Heart right ventricle (tissue), 16 donors: ENCODE measurements at regions not wholly inside any gene's neighbourhood (a gene's known extent, or its start where the extent isn't known, plus 50 kb on each side); places are given as distances from the start of the nearest gene placed in this dataset.

Source experiments
- ATAC-seq, 8 donors: fragments of 200-7000 bp; cut with Tn5 transposase; one replicate each; pipeline ENCODE4 v1.9.1; 2020; ENCODE audit warnings: mild to moderate bottlenecking in 8 of 8, moderate library complexity in 8 of 8, moderate number of reproducible peaks in 1 of 8
- DNase-seq, 2 donors: peaks; one replicate each; pipeline ENCODE4 v3.0.0-alpha.2; 2020
- H3K27ac ChIP-seq, 10 donors: fragments of 200-600 bp; sonication (generic) in 2 of 10; one replicate each; pipeline versions ENCODE4 v1.5.0 to v1.8.0; 2020 to 2022; ENCODE audit warnings: mild to moderate bottlenecking in 3 of 10
- H3K27me3 ChIP-seq, 7 donors: fragments of 200-600 bp; one replicate each; pipeline ENCODE4 v1.8.0; 2021 to 2022; ENCODE audit warnings: mild to moderate bottlenecking in 2 of 7
- H3K36me3 ChIP-seq, 9 donors: fragments of 200-600 bp; sonication (generic) in 1 of 9; one replicate each; pipeline versions ENCODE4 v1.5.0 to v1.8.0; 2020 to 2022; ENCODE audit warnings: mild to moderate bottlenecking in 2 of 9
- H3K4me1 ChIP-seq, 9 donors: fragments of 200-600 bp; sonication (generic) in 1 of 9; one replicate each; pipeline versions ENCODE4 v1.5.0 to v1.8.0; 2020 to 2022; ENCODE audit warnings: mild to moderate bottlenecking in 4 of 9
- H3K4me3 ChIP-seq, 10 donors: fragments of 200-600 bp; sonication (generic) in 2 of 10; one replicate each; pipeline versions ENCODE4 v1.5.0 to v1.8.0; 2020 to 2022; ENCODE audit warnings: mild to moderate bottlenecking in 7 of 10, moderate library complexity in 2 of 10
- H3K9me3 ChIP-seq, 11 donors: fragments of 200-600 bp in 10 of 11; sonication (generic) in 2 of 11; one replicate each; pipeline versions ENCODE4 v1.5.0 to v1.8.0; 2013 to 2022; ENCODE audit warnings: mild to moderate bottlenecking in 2 of 11, control low read depth in 1 of 11, moderate library complexity in 1 of 11
- WGBS, 2 donors: extraction: QIAGEN DNeasy Blood & Tissue Kit; methylation state at CpG; one replicate each; pipeline ENCODE4 v1.1.7; 2013; ENCODE audit warnings: inconsistent platforms in 1 of 2; 5-methylcytosine and 5-hydroxymethylcytosine counted together
- intact Hi-C, 10 donors: fragments of 100-400 bp; cut with DNase I; formaldehyde crosslinking; loops; one replicate each; pipeline versions ENCODE4 v1.11.1 to v1.14.2; 2022
- TF ChIP-seq, protein P1 (sequence below), 9 donors: fragments of 200-600 bp; sonication (generic) in 2 of 9; IDR thresholded peaks; one replicate each; pipeline versions ENCODE4 v1.5.0 to v1.8.0; 2021 to 2022; ENCODE audit warnings: antibody characterized with exemption in 9 of 9, mild to moderate bottlenecking in 5 of 9, moderate library complexity in 1 of 9
- donor health status: Arrhythmogenic right ventricular cardiomyopathy.
- donor health status: ischemic (EF 13 %, LVEDD 7.1; RV severe dilation, severe dysfunction).
- donor health status: healthy with polysubstance abuse.
- donor health status: DM: no; HTN: yes; CAD: no.
- donor health status: DM: no; HTN: no; CAD: no.
- donor health status: ischemic (EF 25% LVEDD 6.9; RV normal size, moderate dysfunction).
- donor health status: ischemic (EF 25% LVEDD 5.7; RV mildly dilated, moderate dysfunction).
- donor health status: healthy.
- donor health status: DM: yes; HTN: yes; CAD: no.
- donor health status: Ischemic cardiomyopathy.
- donor health status: ischemic (EF 35%, LVEDD 5.7; RV mildly dilated, moderate dysfunction).
- donor health status: nonischemic (EF 11% LVEDD 7.7; RV severe dilation, severe dysfunction).
- donor health status: DM: yes; HTN: yes; CAD: no.
- donor health status: PGD.
- donor health status: ischemic (EF 29% LVEDD 5.4; RV normal size, mild dysfunction).
- donor health status: nonischemic (EF 23%, LVEDD 6.1; RV moderate dilation, normal function).

DNA sequence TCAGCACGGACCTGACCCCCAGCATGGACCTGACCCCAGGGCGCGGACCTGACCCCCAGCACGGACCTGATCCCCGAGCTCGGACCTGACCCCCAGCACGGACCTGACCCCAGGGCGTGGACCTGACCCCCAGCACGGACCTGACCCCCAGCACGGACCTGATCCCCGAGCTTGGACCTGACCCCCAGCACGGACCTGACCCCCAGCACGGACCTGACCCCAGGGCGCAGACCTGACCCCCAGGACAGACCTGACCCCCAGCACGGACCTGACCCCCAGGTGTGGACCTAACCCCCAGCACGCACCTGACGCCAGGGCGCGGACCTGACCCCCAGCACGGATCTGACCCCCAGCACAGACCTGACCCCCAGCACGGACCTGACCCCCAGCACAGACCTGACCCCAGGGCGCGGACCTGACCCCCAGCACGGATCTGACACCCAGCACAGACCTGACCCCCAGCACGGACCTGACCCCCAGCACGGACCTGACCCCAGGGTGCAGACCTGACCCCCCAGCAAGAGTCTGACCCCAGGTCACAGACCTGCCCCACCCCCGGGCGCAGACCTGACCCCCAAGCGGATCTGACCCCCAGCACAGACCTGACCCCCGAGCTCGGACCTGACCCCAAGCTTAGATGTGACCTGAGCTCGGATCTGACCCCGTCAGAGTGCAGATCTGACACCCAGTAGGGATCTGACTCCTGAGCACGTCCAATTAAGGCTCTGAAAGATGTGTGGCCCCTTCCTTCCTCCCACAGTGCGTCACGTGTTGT lies 98.7 kb downstream of the C16orf95 start:
- DNase-seq (no peak), ATAC-seq (no peak)
- TF ChIP-seq, protein P1, sequence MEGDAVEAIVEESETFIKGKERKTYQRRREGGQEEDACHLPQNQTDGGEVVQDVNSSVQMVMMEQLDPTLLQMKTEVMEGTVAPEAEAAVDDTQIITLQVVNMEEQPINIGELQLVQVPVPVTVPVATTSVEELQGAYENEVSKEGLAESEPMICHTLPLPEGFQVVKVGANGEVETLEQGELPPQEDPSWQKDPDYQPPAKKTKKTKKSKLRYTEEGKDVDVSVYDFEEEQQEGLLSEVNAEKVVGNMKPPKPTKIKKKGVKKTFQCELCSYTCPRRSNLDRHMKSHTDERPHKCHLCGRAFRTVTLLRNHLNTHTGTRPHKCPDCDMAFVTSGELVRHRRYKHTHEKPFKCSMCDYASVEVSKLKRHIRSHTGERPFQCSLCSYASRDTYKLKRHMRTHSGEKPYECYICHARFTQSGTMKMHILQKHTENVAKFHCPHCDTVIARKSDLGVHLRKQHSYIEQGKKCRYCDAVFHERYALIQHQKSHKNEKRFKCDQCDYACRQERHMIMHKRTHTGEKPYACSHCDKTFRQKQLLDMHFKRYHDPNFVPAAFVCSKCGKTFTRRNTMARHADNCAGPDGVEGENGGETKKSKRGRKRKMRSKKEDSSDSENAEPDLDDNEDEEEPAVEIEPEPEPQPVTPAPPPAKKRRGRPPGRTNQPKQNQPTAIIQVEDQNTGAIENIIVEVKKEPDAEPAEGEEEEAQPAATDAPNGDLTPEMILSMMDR (IDR thresholded peaks at IDR 0.05) = no peak
- Histone ChIP-seq H3K4me1 (no peaks in the 10 kb centered on the region), H3K36me3 (no peaks in the 10 kb centered on the region), H3K27ac (no peak overlapping the region), H3K27me3 (peaks cover 0 to 14% (median 0%) of the 10 kb centered on the region in 7 donors), H3K4me3 (no peak overlapping the region), H3K9me3 (no peaks in the 10 kb centered on the region)
- WGBS, 2 donors = 84 to 87% methylated on average over 31 to 35 of the region's 36 CpGs
- intact Hi-C loops = no loop called here

DNA sequence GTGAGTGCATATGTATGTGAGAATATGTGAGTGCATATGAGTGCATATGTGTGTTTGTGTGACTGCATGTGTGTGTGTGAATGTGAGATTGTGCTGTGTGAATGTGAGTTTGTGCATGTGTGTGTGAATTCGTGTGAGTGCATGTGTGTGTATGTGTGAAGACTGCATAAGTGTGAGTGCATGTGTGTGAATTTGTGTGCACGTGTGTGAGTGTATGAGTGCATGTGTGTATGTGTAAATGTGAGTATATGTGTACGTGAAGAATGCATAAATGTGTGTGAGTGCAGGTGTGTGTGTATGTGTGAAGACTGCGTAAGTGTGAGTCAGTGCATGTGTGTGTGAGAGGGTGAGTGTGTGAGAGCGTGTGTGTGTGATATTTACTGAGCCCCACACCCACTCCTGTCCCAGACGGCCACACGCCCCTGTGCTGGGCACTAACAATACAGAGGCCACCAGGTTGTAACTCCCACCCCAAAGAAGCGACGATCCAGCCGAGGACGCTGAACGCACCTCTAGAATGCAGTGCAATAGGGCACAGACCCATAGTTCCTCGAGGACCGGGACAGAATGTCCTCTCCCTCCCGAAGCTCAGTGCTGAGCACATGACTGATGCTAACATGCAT lies 97.8 kb downstream of the C16orf95 start:
- TF ChIP-seq, protein P1 (IDR thresholded peaks at IDR 0.05) = no peak
- H3K4me1 ChIP-seq = no peaks in the 10 kb centered on the region
- ATAC-seq = no peak
- DNase-seq = no peak
- H3K4me3 ChIP-seq = no peak overlapping the region
- H3K36me3 ChIP-seq = no peaks in the 10 kb centered on the region
- no peaks in the 10 kb centered on the region for H3K9me3 ChIP-seq
- intact Hi-C loops = no loop called here
- peaks cover 0 to 19% (median 0%) of the 10 kb centered on the region in 7 donors for H3K27me3 ChIP-seq
- 91 to 94% methylated on average over 15 of the region's 15 CpGs for WGBS, 2 donors
- no peak overlapping the region for H3K27ac ChIP-seq

DNA sequence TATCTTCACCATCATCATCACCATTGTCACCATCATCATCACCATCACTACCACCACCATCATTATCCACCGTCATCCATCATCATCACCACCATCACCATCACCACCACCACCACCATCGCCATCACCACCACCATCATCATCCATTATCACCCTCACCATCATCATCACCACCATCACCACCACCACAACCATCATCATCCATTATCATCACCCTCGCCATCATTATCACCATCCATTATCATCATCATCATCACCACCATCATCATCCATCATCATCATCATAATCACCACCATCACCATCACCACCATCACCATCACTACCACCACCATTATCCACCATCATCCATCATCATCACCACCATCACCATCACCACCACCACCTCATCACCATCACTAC lies 95.6 kb downstream of the C16orf95 start:
- Histone ChIP-seq H3K9me3 (no peaks in the 10 kb centered on the region), H3K36me3 (no peaks in the 10 kb centered on the region), H3K4me1 (no peaks in the 10 kb centered on the region), H3K27ac (no peak overlapping the region), H3K27me3 (peaks cover 0 to 11% (median 0%) of the 10 kb centered on the region in 7 donors), H3K4me3 (no peak overlapping the region)
- 63 to 86% methylated on average over 3 of the region's 3 CpGs for WGBS, 2 donors
- TF ChIP-seq, protein P1 (IDR thresholded peaks at IDR 0.05) = no peak
- ATAC-seq = no peak
- no peak for DNase-seq
- intact Hi-C loops = no loop called here

DNA sequence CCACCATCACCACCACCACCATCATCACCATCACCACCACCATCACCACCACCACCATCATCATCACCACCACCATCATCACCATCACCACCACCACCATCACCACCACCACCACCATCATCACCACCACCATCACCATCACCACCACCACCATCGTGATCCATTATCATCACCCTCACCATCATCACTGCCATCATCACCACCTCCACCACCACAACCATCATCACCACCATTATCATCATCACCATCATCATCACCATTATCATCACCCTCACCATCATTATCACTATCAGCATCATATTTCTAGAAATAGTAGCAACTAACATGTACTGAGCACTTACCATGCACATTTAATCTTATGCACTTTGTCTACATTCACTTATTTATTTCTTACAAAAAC lies 94.9 kb downstream of the C16orf95 start:
- ATAC-seq (no peak), DNase-seq (no peak)
- TF ChIP-seq, protein P1 (IDR thresholded peaks at IDR 0.05) = no peak
- Histone ChIP-seq H3K36me3 (no peaks in the 10 kb centered on the region), H3K27ac (no peak overlapping the region), H3K9me3 (no peaks in the 10 kb centered on the region), H3K4me3 (no peak overlapping the region), H3K27me3 (peaks cover 0 to 8% (median 0%) of the 10 kb centered on the region in 7 donors), H3K4me1 (peaks cover 0 to 5% (median 0%) of the 10 kb centered on the region in 9 donors)
- intact Hi-C loops = no loop called here
- 93 to 100% methylated on average over 1 of the region's 1 CpG for WGBS, 2 donors
